Nephron progenitor cell (in vitro differentiated cells): ENCODE measurements at regions not wholly inside any gene's neighbourhood (a gene's known extent, or its start where the extent isn't known, plus 50 kb on each side); places are given as distances from the start of the nearest gene placed in this dataset.

Experiments used
- DNase-seq: peaks from one replicate; pipeline ENCODE4 v3.0.0; 2021
- H3K27ac Mint-ChIP-seq: 2 replicates; pipeline ENCODE4 v1.8.0; 2021; ENCODE audit warnings: mild to moderate bottlenecking, moderate library complexity, mixed read lengths
- H3K27me3 Mint-ChIP-seq: 2 replicates; pipeline ENCODE4 v1.8.0; 2021; ENCODE audit warnings: mild to moderate bottlenecking, low read depth, mixed read lengths; ENCODE audit not compliant: poor library complexity
- H3K36me3 Mint-ChIP-seq: 2 replicates; pipeline ENCODE4 v1.8.0; 2021; ENCODE audit warnings: low read depth, mixed read lengths
- H3K4me1 Mint-ChIP-seq: 2 replicates; pipeline ENCODE4 v1.8.0; 2021; ENCODE audit warnings: mixed read lengths
- H3K4me3 Mint-ChIP-seq: 2 replicates; pipeline ENCODE4 v1.8.0; 2021; ENCODE audit warnings: mild to moderate bottlenecking, moderate library complexity, mixed read lengths
- H3K9me3 Mint-ChIP-seq: 2 replicates; pipeline ENCODE4 v1.8.0; 2021; ENCODE audit warnings: mild to moderate bottlenecking, moderate library complexity, mixed read lengths
- TF ChIP-seq, protein P1 (sequence below): fragments of 200-600 bp; sonication (generic); IDR thresholded peaks from 2 replicates; pipeline ENCODE4 v1.5.0; 2021; ENCODE audit warnings: antibody characterized with exemption

DNA sequence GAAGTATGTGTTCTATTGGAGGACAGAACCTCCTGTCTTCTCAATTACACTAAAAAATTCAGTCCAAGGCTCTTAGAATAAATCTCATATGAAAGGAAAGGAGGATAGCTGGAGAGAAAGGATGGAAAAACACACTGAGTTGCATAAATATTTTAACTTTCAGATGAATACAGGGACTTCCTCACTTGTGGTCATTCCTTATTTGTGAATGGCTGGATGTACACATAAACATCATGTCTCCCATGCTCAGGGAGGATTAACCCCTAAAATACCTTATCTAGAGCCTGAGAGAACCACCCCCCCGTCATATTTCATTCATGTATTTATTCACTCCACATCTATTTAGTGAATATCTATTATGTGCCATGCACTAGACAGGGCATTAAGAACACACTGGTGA is 217.6 kb upstream of the CITED2 start:
- Mint-ChIP-seq H3K4me1 (peaks cover 59% of the 10 kb centered on the region), H3K36me3 (no peaks in the 10 kb centered on the region), H3K27me3 (peaks cover 6% of the 10 kb centered on the region), H3K9me3 (no peaks in the 10 kb centered on the region), H3K27ac (no peak overlapping the region), H3K4me3 (no peak overlapping the region)
- TF ChIP-seq, protein P1, sequence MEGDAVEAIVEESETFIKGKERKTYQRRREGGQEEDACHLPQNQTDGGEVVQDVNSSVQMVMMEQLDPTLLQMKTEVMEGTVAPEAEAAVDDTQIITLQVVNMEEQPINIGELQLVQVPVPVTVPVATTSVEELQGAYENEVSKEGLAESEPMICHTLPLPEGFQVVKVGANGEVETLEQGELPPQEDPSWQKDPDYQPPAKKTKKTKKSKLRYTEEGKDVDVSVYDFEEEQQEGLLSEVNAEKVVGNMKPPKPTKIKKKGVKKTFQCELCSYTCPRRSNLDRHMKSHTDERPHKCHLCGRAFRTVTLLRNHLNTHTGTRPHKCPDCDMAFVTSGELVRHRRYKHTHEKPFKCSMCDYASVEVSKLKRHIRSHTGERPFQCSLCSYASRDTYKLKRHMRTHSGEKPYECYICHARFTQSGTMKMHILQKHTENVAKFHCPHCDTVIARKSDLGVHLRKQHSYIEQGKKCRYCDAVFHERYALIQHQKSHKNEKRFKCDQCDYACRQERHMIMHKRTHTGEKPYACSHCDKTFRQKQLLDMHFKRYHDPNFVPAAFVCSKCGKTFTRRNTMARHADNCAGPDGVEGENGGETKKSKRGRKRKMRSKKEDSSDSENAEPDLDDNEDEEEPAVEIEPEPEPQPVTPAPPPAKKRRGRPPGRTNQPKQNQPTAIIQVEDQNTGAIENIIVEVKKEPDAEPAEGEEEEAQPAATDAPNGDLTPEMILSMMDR: no peak
- no peak for DNase-seq

DNA sequence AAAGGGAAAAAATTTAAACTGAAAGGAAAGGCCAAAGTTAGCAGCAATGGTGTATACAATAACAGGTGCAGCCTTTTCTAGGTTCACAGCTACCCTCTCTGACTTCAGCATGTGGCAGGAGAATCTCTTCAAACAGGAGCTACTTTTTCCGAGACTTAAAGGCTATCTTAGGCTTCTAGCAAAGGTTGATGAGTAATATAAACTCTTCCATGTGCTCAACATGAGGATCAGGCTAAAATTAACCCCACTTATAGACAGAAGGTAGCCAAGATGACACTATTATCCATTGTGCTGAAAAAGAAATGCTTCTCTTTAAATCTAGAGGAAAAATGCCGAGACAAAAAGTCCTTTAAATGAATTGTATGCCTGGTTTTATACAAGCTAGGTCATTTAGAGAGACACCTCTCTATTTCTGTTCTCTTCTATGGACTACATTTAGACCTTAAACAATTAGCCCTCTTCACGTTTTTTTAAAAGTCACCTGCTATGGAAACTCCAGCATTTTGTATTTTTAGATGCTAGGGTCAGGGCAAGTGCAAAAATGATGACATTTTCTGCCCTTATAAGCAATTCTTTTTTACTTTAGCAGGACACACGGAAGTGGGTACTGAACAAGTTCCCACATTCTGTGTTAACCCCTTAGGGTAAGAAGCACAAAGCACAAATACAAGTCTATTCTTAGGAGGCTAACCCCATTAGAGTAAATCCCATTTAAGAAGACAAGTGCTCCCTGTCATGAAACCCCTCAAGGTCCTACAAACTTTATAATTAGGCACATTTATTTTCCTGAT is 216.8 kb upstream of the CITED2 start:
- Mint-ChIP-seq H3K27me3 (peaks cover 6% of the 10 kb centered on the region), H3K4me1 (peaks cover 57% of the 10 kb centered on the region), H3K9me3 (no peaks in the 10 kb centered on the region), H3K36me3 (no peaks in the 10 kb centered on the region), H3K27ac (peak overlapping the region; percentile 22), H3K4me3 (no peak overlapping the region)
- DNase-seq: no peak
- TF ChIP-seq, protein P1: no peak

DNA sequence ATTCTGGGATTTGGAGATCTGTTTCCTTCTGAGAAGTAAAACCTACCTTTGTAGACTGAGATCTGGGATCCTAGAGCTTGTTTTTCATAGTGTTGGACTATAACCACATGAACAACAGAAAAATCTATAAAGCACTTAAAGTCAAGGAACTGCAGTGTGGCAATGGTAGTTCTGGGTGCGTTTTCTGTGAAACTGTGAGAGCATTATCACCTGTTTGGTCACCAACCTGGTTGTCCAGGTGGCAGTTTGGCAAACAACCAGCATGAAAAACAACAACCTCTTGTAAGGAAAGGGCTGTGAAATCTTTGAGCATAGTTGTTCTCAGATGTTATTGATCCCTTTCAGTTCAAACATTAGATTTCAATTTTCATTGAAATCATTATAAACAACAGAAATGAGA is 215.8 kb upstream of the CITED2 start:
- H3K36me3 Mint-ChIP-seq: no peaks in the 10 kb centered on the region
- TF ChIP-seq, protein P1: no peak
- H3K9me3 Mint-ChIP-seq: no peaks in the 10 kb centered on the region
- H3K4me1 Mint-ChIP-seq: peaks cover 57% of the 10 kb centered on the region
- no peak overlapping the region for H3K27ac Mint-ChIP-seq
- no peaks in the 10 kb centered on the region for H3K27me3 Mint-ChIP-seq
- DNase-seq: no peak
- no peak overlapping the region for H3K4me3 Mint-ChIP-seq

DNA sequence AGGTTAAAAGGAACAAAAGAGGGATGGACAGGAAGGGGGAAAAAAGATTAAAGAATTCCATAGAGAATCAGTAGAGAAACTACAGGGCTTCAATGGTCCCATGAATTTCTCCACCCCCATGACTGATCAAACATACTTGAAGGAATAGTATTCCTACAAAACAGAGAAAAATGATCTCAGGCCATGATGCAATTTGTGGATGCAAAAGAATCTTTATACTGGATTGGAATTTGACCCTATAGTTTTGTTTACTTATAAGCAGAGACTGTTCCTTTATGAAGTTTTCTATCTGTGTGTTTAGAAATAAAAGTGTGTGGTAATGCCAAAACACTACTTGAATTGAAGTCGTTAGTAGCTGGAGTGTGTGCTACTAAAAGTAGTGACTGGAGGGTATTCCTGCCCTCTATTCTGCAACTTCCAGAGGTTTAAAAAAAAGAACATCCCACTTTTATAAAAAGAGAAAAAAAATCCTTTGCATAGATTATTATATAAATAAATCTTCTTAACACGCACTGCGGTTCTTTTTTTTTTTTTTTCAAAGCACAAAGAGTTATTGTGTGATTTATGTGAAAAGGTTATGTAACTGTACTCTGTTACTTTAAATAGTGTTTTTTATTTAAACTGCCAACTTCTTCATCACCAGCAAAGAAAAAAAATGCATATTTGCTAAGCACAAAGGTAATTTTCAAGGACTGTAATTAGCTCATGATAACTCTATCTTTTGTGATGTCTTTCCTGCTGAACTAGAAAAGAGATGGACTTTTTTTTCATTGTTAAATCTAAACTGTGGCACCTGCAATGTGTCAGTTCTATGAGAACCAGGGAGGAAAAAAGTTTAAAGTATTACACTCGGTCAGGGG is 214.5 kb upstream of the CITED2 start:
- DNase-seq: no peak
- H3K27ac Mint-ChIP-seq: peak overlapping the region; percentile 93
- H3K9me3 Mint-ChIP-seq: no peaks in the 10 kb centered on the region
- H3K36me3 Mint-ChIP-seq: no peaks in the 10 kb centered on the region
- no peak overlapping the region for H3K4me3 Mint-ChIP-seq
- TF ChIP-seq, protein P1: no peak
- peaks cover 62% of the 10 kb centered on the region for H3K4me1 Mint-ChIP-seq
- no peaks in the 10 kb centered on the region for H3K27me3 Mint-ChIP-seq

DNA sequence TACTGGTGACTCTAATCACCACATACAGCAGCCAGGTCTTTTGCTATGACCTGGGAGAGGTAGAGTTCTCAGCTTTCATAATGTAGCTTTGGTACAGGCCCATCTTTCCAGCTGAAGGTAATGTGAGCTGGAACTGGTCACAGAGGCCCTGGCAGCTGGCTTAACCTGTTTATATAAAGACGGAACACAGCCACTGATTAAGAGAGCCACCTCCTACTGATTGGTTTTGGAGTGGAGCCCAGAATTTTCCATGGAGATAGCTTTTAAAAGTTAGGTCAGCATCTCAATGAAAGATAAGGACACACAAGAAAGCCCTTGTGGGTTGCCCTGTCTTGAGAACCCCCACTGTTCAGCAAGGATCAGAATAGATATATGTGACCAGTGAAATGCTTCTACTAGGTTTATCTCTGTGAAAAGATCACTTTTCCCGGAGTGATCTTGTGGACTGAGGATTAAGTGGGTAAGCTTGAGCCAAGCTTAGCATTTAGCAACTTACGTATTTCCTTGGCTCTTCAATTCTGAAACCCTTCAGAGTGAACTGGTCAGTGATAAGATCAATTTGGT is 213.7 kb upstream of the CITED2 start:
- DNase-seq: no peak
- TF ChIP-seq, protein P1: no peak
- H3K36me3 Mint-ChIP-seq: no peaks in the 10 kb centered on the region
- H3K27me3 Mint-ChIP-seq: no peaks in the 10 kb centered on the region
- H3K4me1 Mint-ChIP-seq: peaks cover 62% of the 10 kb centered on the region
- H3K9me3 Mint-ChIP-seq: no peaks in the 10 kb centered on the region
- H3K27ac Mint-ChIP-seq: peak overlapping the region; percentile 93
- no peak overlapping the region for H3K4me3 Mint-ChIP-seq
